ENCODE measurements at regions not wholly inside any gene's neighbourhood (a gene's known extent, or its start where the extent isn't known, plus 50 kb on each side); places are given as distances from the start of the nearest gene placed in this dataset.
A peak's percentile ranks its signal among the peaks of the same experiment; 100 is the strongest.

DNA sequence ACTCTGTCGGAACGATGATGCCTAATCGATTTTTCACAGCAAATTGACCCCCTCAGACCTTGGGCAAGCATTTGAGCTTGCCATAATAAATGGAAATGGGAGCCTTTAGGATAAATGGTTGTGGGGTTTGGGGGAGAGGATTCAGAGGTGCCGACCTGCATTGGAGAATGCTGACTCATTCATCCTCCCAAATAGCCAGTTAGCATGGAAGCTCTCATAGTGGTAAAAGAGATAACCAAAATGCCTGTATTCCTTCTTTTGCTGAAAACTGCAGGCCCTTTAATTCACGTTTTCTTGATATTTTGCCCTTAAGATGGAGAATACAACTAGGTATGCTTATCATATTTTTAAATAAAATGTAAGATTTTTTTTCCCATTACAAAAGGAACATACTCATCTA, 392.6 kb upstream of the DEPDC1 start:
- TF ChIP-seq, protein P1, sequence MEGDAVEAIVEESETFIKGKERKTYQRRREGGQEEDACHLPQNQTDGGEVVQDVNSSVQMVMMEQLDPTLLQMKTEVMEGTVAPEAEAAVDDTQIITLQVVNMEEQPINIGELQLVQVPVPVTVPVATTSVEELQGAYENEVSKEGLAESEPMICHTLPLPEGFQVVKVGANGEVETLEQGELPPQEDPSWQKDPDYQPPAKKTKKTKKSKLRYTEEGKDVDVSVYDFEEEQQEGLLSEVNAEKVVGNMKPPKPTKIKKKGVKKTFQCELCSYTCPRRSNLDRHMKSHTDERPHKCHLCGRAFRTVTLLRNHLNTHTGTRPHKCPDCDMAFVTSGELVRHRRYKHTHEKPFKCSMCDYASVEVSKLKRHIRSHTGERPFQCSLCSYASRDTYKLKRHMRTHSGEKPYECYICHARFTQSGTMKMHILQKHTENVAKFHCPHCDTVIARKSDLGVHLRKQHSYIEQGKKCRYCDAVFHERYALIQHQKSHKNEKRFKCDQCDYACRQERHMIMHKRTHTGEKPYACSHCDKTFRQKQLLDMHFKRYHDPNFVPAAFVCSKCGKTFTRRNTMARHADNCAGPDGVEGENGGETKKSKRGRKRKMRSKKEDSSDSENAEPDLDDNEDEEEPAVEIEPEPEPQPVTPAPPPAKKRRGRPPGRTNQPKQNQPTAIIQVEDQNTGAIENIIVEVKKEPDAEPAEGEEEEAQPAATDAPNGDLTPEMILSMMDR (conservative IDR thresholded peaks at IDR 0.05; ENCODE audit: low read depth, low read length): no peak
- DNase-seq (ENCODE audit: low read depth): no peak
- no peak overlapping the region for H3K4me3 ChIP-seq (ENCODE audit: low read length)

DNA sequence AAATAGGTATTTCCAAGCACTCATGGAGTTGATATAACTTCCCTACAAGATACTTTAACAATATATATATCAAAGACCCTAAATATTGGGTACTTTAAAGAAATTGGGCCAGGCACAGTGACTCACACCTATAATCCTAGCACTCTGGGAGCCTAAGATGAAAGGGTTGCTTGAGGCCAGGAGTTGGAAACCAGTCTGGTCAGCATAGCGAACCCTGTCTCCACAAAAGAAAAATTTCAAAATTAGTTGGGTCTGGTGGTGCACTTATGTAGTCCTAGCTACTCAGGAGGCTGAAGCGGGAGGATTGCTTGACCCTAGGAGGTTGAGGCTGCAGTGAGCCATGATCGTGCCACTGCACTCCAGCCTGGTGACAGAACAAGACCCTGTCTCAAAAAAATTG, 393.9 kb upstream of the DEPDC1 start:
- no peak overlapping the region for H3K4me3 ChIP-seq (ENCODE audit: low read length)
- DNase-seq (ENCODE audit: low read depth): no peak
- TF ChIP-seq, protein P1 (conservative IDR thresholded peaks at IDR 0.05; ENCODE audit: low read depth, low read length): no peak

DNA sequence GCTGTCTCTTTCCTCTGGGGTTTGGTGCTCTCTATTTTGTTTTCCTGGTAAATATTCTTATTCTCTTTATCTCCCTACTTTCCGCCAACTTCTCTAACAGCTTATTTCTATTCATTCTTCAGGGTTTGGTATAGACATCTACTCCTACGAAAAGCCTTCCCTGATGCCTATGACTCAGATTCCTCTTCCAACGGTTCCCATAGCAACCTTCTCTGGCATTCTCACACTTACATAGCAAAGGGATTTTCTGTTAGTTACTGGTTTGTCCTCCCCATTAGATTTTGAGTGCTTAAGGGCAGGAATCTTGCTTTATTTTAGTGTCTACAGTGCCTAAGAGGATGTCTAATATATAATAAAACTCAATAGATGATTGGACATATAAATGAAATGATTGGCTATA, 407.6 kb upstream of the DEPDC1 start:
- H3K4me3 ChIP-seq (ENCODE audit: low read length): no peak overlapping the region
- TF ChIP-seq, protein P1 (conservative IDR thresholded peaks at IDR 0.05; ENCODE audit: low read depth, low read length): no peak
- DNase-seq (ENCODE audit: low read depth): peak; percentile 51

DNA sequence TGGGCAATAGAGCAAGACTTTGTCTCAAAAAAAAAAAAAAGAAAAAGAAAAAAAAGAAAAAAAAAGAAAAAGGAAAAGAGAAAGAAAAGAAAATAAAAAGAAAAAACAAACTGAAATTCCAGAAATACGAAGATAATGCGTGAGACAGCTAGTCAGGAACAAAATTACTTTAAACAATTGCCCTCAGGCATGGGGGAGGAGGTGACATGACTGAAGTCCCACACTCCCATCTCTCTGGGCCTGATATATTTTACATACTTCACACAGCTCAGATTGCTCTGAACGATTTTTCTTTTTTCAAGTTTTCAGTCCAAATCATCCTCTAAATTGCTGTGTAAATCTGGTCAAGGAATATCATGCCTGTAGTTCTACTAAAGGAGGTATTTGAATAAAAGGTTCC, 409.5 kb upstream of the DEPDC1 start:
- H3K4me3 ChIP-seq (ENCODE audit: low read length): no peak overlapping the region
- TF ChIP-seq, protein P1 (conservative IDR thresholded peaks at IDR 0.05; ENCODE audit: low read depth, low read length): no peak
- DNase-seq (ENCODE audit: low read depth): no peak

DNA sequence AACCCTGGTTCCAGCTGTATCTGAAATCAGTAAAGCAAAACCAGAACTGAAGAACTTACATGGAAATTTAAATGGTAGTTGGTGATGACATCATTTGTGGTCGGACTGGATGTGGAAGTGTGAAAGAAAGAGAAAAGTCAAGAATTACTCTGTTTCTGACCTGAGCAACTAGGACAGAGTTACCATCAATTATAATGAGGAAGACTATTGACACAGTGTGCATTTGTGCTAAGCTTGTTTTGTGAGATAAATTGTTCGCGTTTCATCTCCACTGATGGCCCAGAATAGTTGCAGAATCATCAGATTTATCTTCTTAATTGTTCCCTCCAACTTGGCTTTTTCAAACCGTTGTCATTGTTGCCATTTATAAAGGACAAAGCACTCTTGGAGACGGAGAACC, 410.6 kb upstream of the DEPDC1 start:
- H3K4me3 ChIP-seq (ENCODE audit: low read length): no peak overlapping the region
- DNase-seq (ENCODE audit: low read depth): no peak
- TF ChIP-seq, protein P1 (conservative IDR thresholded peaks at IDR 0.05; ENCODE audit: low read depth, low read length): no peak

DNA sequence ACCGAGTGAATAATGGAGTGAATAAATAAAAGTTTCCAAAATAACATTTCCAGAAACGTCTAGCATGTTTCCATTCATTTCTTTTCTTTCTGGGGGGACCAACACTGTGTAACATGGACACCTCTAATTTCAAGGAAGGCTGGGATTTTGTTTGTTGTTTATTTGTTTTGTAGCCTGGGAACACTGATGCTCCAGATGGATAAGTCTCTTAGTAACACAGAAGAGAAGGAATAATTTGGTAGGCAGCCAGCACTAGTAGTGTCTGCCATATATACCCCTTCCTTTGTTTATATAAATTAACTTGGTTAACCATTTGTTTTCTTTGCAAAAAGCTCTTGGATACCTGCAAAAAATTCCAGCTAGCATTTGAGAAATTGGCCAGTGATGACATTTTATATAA, 411.4 kb upstream of the DEPDC1 start:
- TF ChIP-seq, protein P1 (conservative IDR thresholded peaks at IDR 0.05; ENCODE audit: low read depth, low read length): no peak
- no peak overlapping the region for H3K4me3 ChIP-seq (ENCODE audit: low read length)
- no peak for DNase-seq (ENCODE audit: low read depth)

DNA sequence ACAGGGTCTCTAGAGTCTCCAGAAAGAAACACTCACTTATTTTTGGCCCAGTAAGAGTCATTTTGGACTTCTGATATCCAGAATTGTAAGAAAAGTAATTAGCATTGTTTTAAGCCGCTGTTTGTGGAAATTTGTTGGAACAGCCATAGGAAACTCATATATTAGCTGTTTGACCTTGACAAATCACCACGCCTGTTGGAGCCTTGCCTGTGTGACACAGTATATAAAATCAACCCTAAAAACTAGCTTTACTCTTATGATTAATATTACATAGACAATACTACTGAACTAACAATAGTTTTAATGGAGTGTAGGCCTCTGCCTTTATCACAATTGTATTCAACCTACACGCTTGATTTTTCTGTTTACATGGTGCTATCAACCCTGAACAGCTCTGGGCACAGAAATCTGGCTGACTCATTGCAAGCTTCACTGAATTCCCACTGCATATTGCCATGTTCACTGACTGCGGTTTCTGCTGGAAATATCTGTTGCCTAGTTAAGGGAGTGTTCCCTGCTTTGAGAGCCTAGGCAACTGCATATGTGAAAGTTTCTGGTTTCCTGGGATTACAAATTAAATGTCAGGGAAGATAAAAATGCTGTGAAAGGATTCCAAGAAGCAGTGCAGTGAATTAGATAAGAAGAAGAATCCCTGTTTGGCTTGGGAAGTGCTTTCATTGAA, 419.5 kb upstream of the DEPDC1 start:
- DNase-seq (ENCODE audit: low read depth): peak; percentile 40
- TF ChIP-seq, protein P1 (conservative IDR thresholded peaks at IDR 0.05; ENCODE audit: low read depth, low read length): no peak
- H3K4me3 ChIP-seq (ENCODE audit: low read length): no peak overlapping the region

Data from retinal pigment epithelial cell (primary cell).